ENCODE measurements at regions not wholly inside any gene's neighbourhood (a gene's known extent, or its start where the extent isn't known, plus 50 kb on each side); places are given as distances from the start of the nearest gene placed in this dataset.

GRCh38 chr22:34330432-34330831, 410.2 kb upstream of the LARGE1 start:
- H3K4me1 ChIP-seq, result no peaks in the 10 kb centered on the region

GRCh38 chr22:34333285-34333684, 413.0 kb upstream of the LARGE1 start:
- TF ChIP-seq EP300 (IDR thresholded peaks at IDR 0.05) (no peak), POLR2AphosphoS5 (IDR thresholded peaks at IDR 0.05) (no peak), CTCF (IDR thresholded peaks at IDR 0.05) (no peak), POLR2A (IDR thresholded peaks at IDR 0.05) (no peak)
- no peaks in the 10 kb centered on the region for H3K36me3 ChIP-seq
- peaks cover 0 to 4% (median 3%) of the 10 kb centered on the region in 4 donors for H3K9me3 ChIP-seq
- H3K4me3 ChIP-seq, result no peak overlapping the region
- H3K27ac ChIP-seq, result no peak overlapping the region
- 83 to 87% methylated on average over 4 of the region's 4 CpGs for WGBS, 2 donors
- intact Hi-C loops (cut with DNase I), result no loop called here
- H3K4me1 ChIP-seq, result no peaks in the 10 kb centered on the region
- no peaks in the 10 kb centered on the region for H3K27me3 ChIP-seq
- DNase-seq, result no peak

More at GRCh38 chr22:34330432-34330831, 410.2 kb upstream of the LARGE1 start:
- Histone ChIP-seq H3K9me3 (peaks cover 0 to 3% (median under 1%) of the 10 kb centered on the region in 4 donors), H3K27me3 (no peaks in the 10 kb centered on the region), H3K27ac (no peak overlapping the region), H3K4me3 (no peak overlapping the region), H3K36me3 (no peaks in the 10 kb centered on the region)
- intact Hi-C loops (cut with DNase I), result no loop called here
- TF ChIP-seq POLR2A (IDR thresholded peaks at IDR 0.05) (no peak), POLR2AphosphoS5 (IDR thresholded peaks at IDR 0.05) (no peak)
- 85 to 86% methylated on average over 4 of the region's 4 CpGs for WGBS, 2 donors
- DNase-seq, result no peak

DNA sequence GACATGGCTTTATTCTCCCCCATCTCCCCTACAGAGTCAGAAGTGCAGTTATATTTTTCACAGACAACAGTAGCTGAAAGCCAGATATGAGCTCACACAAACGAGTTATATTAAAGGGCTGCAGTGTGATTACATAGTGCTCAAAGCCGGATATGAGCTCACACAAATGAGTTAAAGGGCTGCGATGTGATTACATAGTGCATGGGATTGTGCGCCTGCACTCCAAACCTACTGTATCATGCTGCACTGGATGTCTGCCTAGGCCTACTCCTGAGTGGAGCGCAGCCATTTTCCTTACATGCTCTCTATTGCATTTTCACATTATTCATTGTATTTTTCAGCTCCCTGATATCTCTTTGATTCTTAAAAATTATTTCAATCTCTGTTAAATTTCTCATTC, 414.6 kb upstream of the LARGE1 start:
- no peak for TF ChIP-seq EP300 (IDR thresholded peaks at IDR 0.05)
- TF ChIP-seq POLR2A (IDR thresholded peaks at IDR 0.05), result no peak
- TF ChIP-seq CTCF (IDR thresholded peaks at IDR 0.05), result no peak
- TF ChIP-seq POLR2AphosphoS5 (IDR thresholded peaks at IDR 0.05), result no peak
- H3K27me3 ChIP-seq, result no peaks in the 10 kb centered on the region
- DNase-seq, result no peak
- no peak overlapping the region for H3K27ac ChIP-seq
- H3K4me3 ChIP-seq, result no peak overlapping the region
- intact Hi-C loops (cut with DNase I), result no loop called here
- no peaks in the 10 kb centered on the region for H3K36me3 ChIP-seq
- 71 to 72% methylated on average over 5 of the region's 5 CpGs for WGBS, 2 donors
- no peaks in the 10 kb centered on the region for H3K4me1 ChIP-seq
- H3K9me3 ChIP-seq, result peaks cover 0 to 4% (median 3%) of the 10 kb centered on the region in 4 donors

GRCh38 chr22:34344702-34345101, 424.4 kb upstream of the LARGE1 start:
- TF ChIP-seq POLR2A (IDR thresholded peaks at IDR 0.05) (no peak), EP300 (IDR thresholded peaks at IDR 0.05) (no peak), CTCF (IDR thresholded peaks at IDR 0.05) (no peak), POLR2AphosphoS5 (IDR thresholded peaks at IDR 0.05) (no peak)
- intact Hi-C loops (cut with DNase I), result no loop called here

GRCh38 chr22:34354071-34354817, 434.0 kb upstream of the LARGE1 start:
- Histone ChIP-seq H3K9me3 (no peaks in the 10 kb centered on the region), H3K4me3 (no peak overlapping the region), H3K4me1 (no peaks in the 10 kb centered on the region), H3K27me3 (no peaks in the 10 kb centered on the region), H3K27ac (no peak overlapping the region), H3K36me3 (no peaks in the 10 kb centered on the region)
- DNase-seq, result no peak
- 82 to 85% methylated on average over 12 of the region's 12 CpGs for WGBS, 2 donors
- intact Hi-C loops (cut with DNase I), result no loop called here
- TF ChIP-seq POLR2AphosphoS5 (IDR thresholded peaks at IDR 0.05) (no peak), EP300 (IDR thresholded peaks at IDR 0.05) (no peak), CTCF (IDR thresholded peaks at IDR 0.05) (no peak), POLR2A (IDR thresholded peaks at IDR 0.05) (no peak)

More at GRCh38 chr22:34344702-34345101, 424.4 kb upstream of the LARGE1 start:
- H3K27me3 ChIP-seq, result no peaks in the 10 kb centered on the region
- no peaks in the 10 kb centered on the region for H3K4me1 ChIP-seq
- WGBS, 2 donors, result 7 to 23% methylated on average over 1 of the region's 1 CpG
- no peak overlapping the region for H3K4me3 ChIP-seq
- H3K9me3 ChIP-seq, result no peaks in the 10 kb centered on the region
- no peak overlapping the region for H3K27ac ChIP-seq
- DNase-seq, result no peak
- H3K36me3 ChIP-seq, result no peaks in the 10 kb centered on the region
